ENCODE measurements at regions not wholly inside any gene's neighbourhood (a gene's known extent, or its start where the extent isn't known, plus 50 kb on each side); places are given as distances from the start of the nearest gene placed in this dataset.

- TF ChIP-seq POLR2A (IDR thresholded peaks at IDR 0.05; ENCODE audit: extremely low read depth, insufficient read length), result no peak
- no peak for TF ChIP-seq MAX (IDR thresholded peaks at IDR 0.05; ENCODE audit: low read depth, low read length)
- TF ChIP-seq CTCF (IDR thresholded peaks at IDR 0.05; ENCODE audit: low read depth, low read length), result no peak
- no peak for TF ChIP-seq MYC (IDR thresholded peaks at IDR 0.05; ENCODE audit: low read depth, low read length)
- DNase-seq (ENCODE audit: low read depth), result no peak
These were observed 869.4 kb upstream of the ID2 start for GRCh38 chr2:7812231-7812995.

GRCh38 chr2:7813541-7814292, 868.1 kb upstream of the ID2 start:
- no peak for DNase-seq (ENCODE audit: low read depth)
- TF ChIP-seq CTCF (IDR thresholded peaks at IDR 0.05; ENCODE audit: low read depth, low read length) (no peak), MYC (IDR thresholded peaks at IDR 0.05; ENCODE audit: low read depth, low read length) (no peak), POLR2A (IDR thresholded peaks at IDR 0.05; ENCODE audit: extremely low read depth, insufficient read length) (no peak), MAX (IDR thresholded peaks at IDR 0.05; ENCODE audit: low read depth, low read length) (no peak)
- no peak overlapping the region for H3K4me3 ChIP-seq (ENCODE audit: low read depth, low read length)

More at GRCh38 chr2:7812231-7812995, 869.4 kb upstream of the ID2 start:
- H3K4me3 ChIP-seq (ENCODE audit: low read depth, low read length), result no peak overlapping the region

- no peak for DNase-seq (ENCODE audit: low read depth)
- TF ChIP-seq CTCF (IDR thresholded peaks at IDR 0.05; ENCODE audit: low read depth, low read length) (no peak), MAX (IDR thresholded peaks at IDR 0.05; ENCODE audit: low read depth, low read length) (no peak), POLR2A (IDR thresholded peaks at IDR 0.05; ENCODE audit: extremely low read depth, insufficient read length) (no peak), MYC (IDR thresholded peaks at IDR 0.05; ENCODE audit: low read depth, low read length) (no peak)
- no peak overlapping the region for H3K4me3 ChIP-seq (ENCODE audit: low read depth, low read length)
These were observed 866.1 kb upstream of the ID2 start for GRCh38 chr2:7815726-7816125.

GRCh38 chr2:7816233-7816632, 865.6 kb upstream of the ID2 start:
- no peak for TF ChIP-seq MAX (IDR thresholded peaks at IDR 0.05; ENCODE audit: low read depth, low read length)
- TF ChIP-seq MYC (IDR thresholded peaks at IDR 0.05; ENCODE audit: low read depth, low read length), result no peak
- TF ChIP-seq POLR2A (IDR thresholded peaks at IDR 0.05; ENCODE audit: extremely low read depth, insufficient read length), result no peak
- no peak for TF ChIP-seq CTCF (IDR thresholded peaks at IDR 0.05; ENCODE audit: low read depth, low read length)
- DNase-seq (ENCODE audit: low read depth), result no peak
- H3K4me3 ChIP-seq (ENCODE audit: low read depth, low read length), result no peak overlapping the region

- no peak for DNase-seq (ENCODE audit: low read depth)
- H3K4me3 ChIP-seq (ENCODE audit: low read depth, low read length), result no peak overlapping the region
- TF ChIP-seq POLR2A (IDR thresholded peaks at IDR 0.05; ENCODE audit: extremely low read depth, insufficient read length) (no peak), CTCF (IDR thresholded peaks at IDR 0.05; ENCODE audit: low read depth, low read length) (no peak), MAX (IDR thresholded peaks at IDR 0.05; ENCODE audit: low read depth, low read length) (no peak), MYC (IDR thresholded peaks at IDR 0.05; ENCODE audit: low read depth, low read length) (no peak)
These were observed 864.9 kb upstream of the ID2 start for GRCh38 chr2:7816944-7817343.

Measured in NB4 (cell line).